GM13977 (cell line): ENCODE measurements at regions not wholly inside any gene's neighbourhood (a gene's known extent, or its start where the extent isn't known, plus 50 kb on each side); places are given as distances from the start of the nearest gene placed in this dataset.

Experiments used
- DNase-seq: peaks from one replicate; pipeline ENCODE4 v3.0.0; 2012; ENCODE audit warnings: low spot score
- in situ Hi-C: fragments of 300-500 bp; cut with MboI; formaldehyde crosslinking; loops from one replicate; pipeline ENCODE4 v1.12.0; 2022; ENCODE audit warnings: low sequenced_read_pairs, low pct_unique_long_range_greater_than_20kb, mixed read lengths, inconsistent platforms; ENCODE audit not compliant: unreplicated experiment
- TF ChIP-seq, protein P1 (sequence below): IDR thresholded peaks from 2 replicates; pipeline ENCODE4 v1.5.1; 2012; ENCODE audit warnings: mild to moderate bottlenecking, control low read depth; ENCODE audit not compliant: insufficient read depth; ENCODE audit errors: extremely low read depth, missing control alignments

DNA sequence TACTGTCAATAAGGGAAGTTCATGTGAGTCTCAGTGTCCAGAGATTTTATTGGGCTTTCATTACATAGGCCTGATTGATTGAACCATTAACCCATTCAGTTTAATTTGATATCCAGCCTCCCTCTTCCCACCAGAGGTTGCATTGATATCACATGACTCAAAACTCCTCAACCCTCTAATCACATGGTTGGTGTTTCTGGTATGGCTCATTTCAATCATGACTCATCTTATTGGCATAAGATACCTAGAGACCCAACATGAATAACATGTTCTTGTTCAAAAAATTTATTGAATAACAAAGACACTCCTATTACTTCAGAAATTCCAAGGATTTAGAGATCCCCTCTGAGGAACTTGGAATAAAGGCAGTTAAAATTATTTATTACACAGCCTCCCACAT lies 982.2 kb downstream of the TLE1 start:
- in situ Hi-C loops, result no loop called here
- TF ChIP-seq, protein P1, sequence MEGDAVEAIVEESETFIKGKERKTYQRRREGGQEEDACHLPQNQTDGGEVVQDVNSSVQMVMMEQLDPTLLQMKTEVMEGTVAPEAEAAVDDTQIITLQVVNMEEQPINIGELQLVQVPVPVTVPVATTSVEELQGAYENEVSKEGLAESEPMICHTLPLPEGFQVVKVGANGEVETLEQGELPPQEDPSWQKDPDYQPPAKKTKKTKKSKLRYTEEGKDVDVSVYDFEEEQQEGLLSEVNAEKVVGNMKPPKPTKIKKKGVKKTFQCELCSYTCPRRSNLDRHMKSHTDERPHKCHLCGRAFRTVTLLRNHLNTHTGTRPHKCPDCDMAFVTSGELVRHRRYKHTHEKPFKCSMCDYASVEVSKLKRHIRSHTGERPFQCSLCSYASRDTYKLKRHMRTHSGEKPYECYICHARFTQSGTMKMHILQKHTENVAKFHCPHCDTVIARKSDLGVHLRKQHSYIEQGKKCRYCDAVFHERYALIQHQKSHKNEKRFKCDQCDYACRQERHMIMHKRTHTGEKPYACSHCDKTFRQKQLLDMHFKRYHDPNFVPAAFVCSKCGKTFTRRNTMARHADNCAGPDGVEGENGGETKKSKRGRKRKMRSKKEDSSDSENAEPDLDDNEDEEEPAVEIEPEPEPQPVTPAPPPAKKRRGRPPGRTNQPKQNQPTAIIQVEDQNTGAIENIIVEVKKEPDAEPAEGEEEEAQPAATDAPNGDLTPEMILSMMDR, result no peak
- no peak for DNase-seq

DNA sequence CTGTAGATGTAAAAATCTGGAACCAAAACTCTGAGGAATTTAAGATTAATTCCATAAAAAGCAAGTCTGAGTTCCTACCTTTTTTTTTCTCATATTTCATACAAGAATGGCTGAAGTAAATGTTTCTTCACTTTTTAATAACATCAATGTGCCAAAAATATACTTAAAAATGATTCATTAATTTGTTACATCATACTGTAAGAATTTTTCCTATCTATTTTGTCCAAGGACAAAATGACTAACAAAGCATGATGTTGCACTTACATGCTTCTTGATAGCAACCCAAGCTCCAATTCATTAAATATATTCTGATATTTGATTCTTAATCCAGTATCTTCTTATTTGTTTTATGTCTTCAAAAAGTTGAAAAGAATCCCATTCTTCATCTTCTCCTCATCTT lies 988.3 kb downstream of the TLE1 start:
- TF ChIP-seq, protein P1, result no peak
- DNase-seq, result no peak
- in situ Hi-C loops, result no loop called here

DNA sequence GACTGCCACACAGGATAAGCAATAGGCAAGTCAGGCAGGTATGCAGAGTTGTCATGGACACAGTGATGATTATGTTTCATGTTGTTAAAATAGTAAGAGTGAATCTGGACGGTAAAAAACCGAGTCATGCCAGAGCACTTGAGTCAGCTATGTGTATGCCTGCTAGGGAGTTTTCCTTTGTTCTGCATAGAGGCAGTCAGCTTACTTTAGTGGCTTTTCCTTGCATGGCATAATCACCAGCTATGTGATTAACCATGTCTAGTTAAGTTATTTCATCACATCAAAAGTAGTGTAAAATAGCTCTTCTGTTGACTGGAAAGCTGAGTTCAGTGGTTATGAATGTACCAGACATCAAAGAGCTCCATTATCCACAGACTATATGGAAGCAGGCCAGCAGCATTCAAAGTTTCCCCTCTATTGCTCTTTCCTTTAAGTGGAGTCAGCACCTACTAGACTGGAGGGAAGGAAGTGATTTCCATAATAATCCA lies 989.8 kb downstream of the TLE1 start:
- no peak for DNase-seq
- in situ Hi-C loops, result no loop called here
- TF ChIP-seq, protein P1, result no peak

GRCh38 chr9:80698725-80699410 lies 990.5 kb downstream of the TLE1 start:
- DNase-seq, result no peak
- in situ Hi-C loops, result no loop called here
- TF ChIP-seq, protein P1, result no peak

DNA sequence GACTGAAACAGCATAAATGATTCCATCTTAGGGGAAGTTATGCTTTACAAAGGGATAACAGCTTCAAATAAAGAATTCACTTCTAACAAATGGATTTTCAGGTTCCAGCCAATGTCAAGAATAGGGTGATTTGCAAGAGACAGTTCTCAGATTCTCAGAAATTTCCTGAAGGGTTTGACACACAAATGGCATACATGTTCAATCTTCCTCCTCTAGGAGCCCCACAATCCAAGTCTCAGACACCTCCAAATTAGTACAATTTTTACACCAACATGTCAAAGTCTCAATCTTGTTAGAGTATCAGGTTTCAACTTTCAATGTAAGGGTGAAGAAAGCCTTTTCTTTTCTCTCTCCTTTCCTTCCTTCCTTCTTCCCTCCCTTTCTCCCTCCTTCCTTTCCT lies 996.6 kb downstream of the TLE1 start:
- TF ChIP-seq, protein P1, result no peak
- in situ Hi-C loops, result no loop called here
- DNase-seq, result no peak

- TF ChIP-seq, protein P1, result no peak
- DNase-seq, result no peak
- in situ Hi-C loops, result no loop called here
These were observed 998.1 kb downstream of the TLE1 start for GRCh38 chr9:80691229-80691628.

GRCh38 chr9:80690349-80690939 lies 998.9 kb downstream of the TLE1 start:
- TF ChIP-seq, protein P1, result no peak
- no peak for DNase-seq
- in situ Hi-C loops, result no loop called here
